H1 (cell line): ENCODE measurements at regions not wholly inside any gene's neighbourhood (a gene's known extent, or its start where the extent isn't known, plus 50 kb on each side); places are given as distances from the start of the nearest gene placed in this dataset.

ENCODE experiments used
- CTCF ChIA-PET: fragments of 300-600 bp; sonication (Branson Sonifier 250); formaldehyde crosslinking; loops from one replicate; lab custom pipeline; 2021; ENCODE audit not compliant: partially characterized antibody; lab: Charles Lee
- POLR2A ChIA-PET: fragments of 300-600 bp; sonication (Branson Sonifier 250); formaldehyde crosslinking; loops from one replicate; lab custom pipeline; 2021; ENCODE audit warnings: inconsistent platforms; ENCODE audit not compliant: partially characterized antibody; lab: Charles Lee
- DNase-seq, 2 experiments: peaks; one replicate each; pipeline versions ENCODE4 v3.0.0 to v3.0.0-alpha.2; 2010 to 2022; ENCODE audit warnings: low spot score in 2 of 2, low read depth in 1 of 2, mixed read lengths in 1 of 2
- FAIRE-seq: peaks from 2 replicates; lab custom pipeline; 2011; peaks lifted over from hg19 to GRCh38; lab: Jason Lieb, UNC
- H2AFZ ChIP-seq: 2 replicates; pipeline ENCODE4 v1.8.1; 2012; ENCODE audit warnings: low read length, inconsistent platforms
- H2AK5ac ChIP-seq: 2 replicates; pipeline ENCODE4 v1.6.1; 2013; ENCODE audit warnings: low read depth, low read length
- H2BK120ac ChIP-seq: replicated peaks from 2 replicates; pipeline ENCODE3; 2013; ENCODE audit warnings: low read depth, low read length, inconsistent platforms
- H2BK12ac ChIP-seq: 2 replicates; pipeline ENCODE4 v1.6.1; 2013; ENCODE audit warnings: low read depth, low read length
- H2BK15ac ChIP-seq: 2 replicates; pipeline ENCODE4 v1.6.1; 2013; ENCODE audit warnings: low read length
- H2BK20ac ChIP-seq: 2 replicates; pipeline ENCODE4 v1.6.1; 2013; ENCODE audit warnings: low read length
- H2BK5ac ChIP-seq: 2 replicates; pipeline ENCODE4 v1.6.1; 2013; ENCODE audit warnings: low read depth, low read length
- H3K14ac ChIP-seq: 2 replicates; pipeline ENCODE4 v1.6.1; 2013; ENCODE audit warnings: inconsistent platforms; ENCODE audit not compliant: insufficient read length
- H3K18ac ChIP-seq: 2 replicates; pipeline ENCODE4 v1.6.1; 2013; ENCODE audit warnings: low read length; ENCODE audit errors: extremely low read depth
- H3K23ac ChIP-seq: 2 replicates; pipeline ENCODE4 v1.6.1; 2013; ENCODE audit warnings: inconsistent platforms; ENCODE audit not compliant: insufficient read length
- H3K23me2 ChIP-seq: 2 replicates; pipeline ENCODE4 v1.6.1; 2013; ENCODE audit warnings: low read depth, low read length
- H3K27ac ChIP-seq: 2 replicates; pipeline ENCODE4 v1.6.1; 2011; ENCODE audit warnings: low read depth, low read length, inconsistent platforms
- H3K27me3 ChIP-seq, 4 experiments: replicated peaks in 1 of 4; 1 replicate in 1 of 4; 2 replicates in 3 of 4; pipeline versions ENCODE4 v1.6.1 to v1.8.1; 2011 to 2013; ENCODE audit warnings: low read length in 3 of 4, mild to moderate bottlenecking in 3 of 4, inconsistent platforms in 2 of 4, mixed read lengths in 2 of 4, moderate library complexity in 1 of 4; ENCODE audit not compliant: control insufficient read depth in 3 of 4, insufficient read depth in 3 of 4; ENCODE audit errors: extremely low read depth in 1 of 4
- H3K36me3 ChIP-seq, 4 experiments: 2 replicates each; pipeline versions ENCODE4 v1.6.1 to v1.8.1; 2011 to 2013; ENCODE audit warnings: mild to moderate bottlenecking in 4 of 4, low read length in 3 of 4, moderate library complexity in 2 of 4, control low read depth in 1 of 4, inconsistent platforms in 1 of 4; ENCODE audit not compliant: insufficient read depth in 4 of 4, control insufficient read depth in 2 of 4
- H3K4ac ChIP-seq: replicated peaks from 2 replicates; pipeline ENCODE3; 2013; ENCODE audit warnings: low read length, low read depth, mixed read lengths, inconsistent platforms; ENCODE audit not compliant: insufficient read length
- H3K4me1 ChIP-seq, 4 experiments: replicated peaks in 1 of 4; 1 replicate in 1 of 4; 2 replicates in 3 of 4; pipeline versions ENCODE4 v1.6.1 to v1.8.1; 2011 to 2013; ENCODE audit warnings: low read length in 3 of 4, inconsistent platforms in 2 of 4, mixed read lengths in 1 of 4; ENCODE audit not compliant: insufficient read depth in 4 of 4, control insufficient read depth in 3 of 4
- H3K4me2 ChIP-seq, 2 experiments: 2 replicates each; pipeline versions ENCODE4 v1.6.1 to v1.8.1; 2011 to 2013; ENCODE audit warnings: low read depth in 2 of 2, low read length in 2 of 2, control low read depth in 1 of 2, inconsistent platforms in 1 of 2, mild to moderate bottlenecking in 1 of 2; ENCODE audit not compliant: insufficient read depth in 1 of 2
- H3K4me3 ChIP-seq, 4 experiments: fragments of 200-600, 300-600 bp in 1 of 4; sonication (generic), shearing (Covaris generic), sonication (Bioruptor Twin) in 1 of 4; 2 replicates each; pipeline versions ENCODE4 v1.5.1 to v1.8.1; 2011 to 2016; ENCODE audit warnings: low read length in 4 of 4, low read depth in 3 of 4, control low read depth in 2 of 4, inconsistent platforms in 2 of 4, mild to moderate bottlenecking in 2 of 4, mixed read lengths in 1 of 4, moderate library complexity in 1 of 4; ENCODE audit not compliant: insufficient read depth in 2 of 4; ENCODE audit errors: extremely low read depth in 1 of 4
- H3K56ac ChIP-seq: replicated peaks from 2 replicates; pipeline ENCODE3; 2013; ENCODE audit warnings: low read depth, mild to moderate bottlenecking, mixed read lengths, low read length, inconsistent platforms; ENCODE audit not compliant: insufficient read length
- H3K79me1 ChIP-seq: 2 replicates; pipeline ENCODE4 v1.6.1; 2013; ENCODE audit warnings: low read depth, low read length, control low read depth
- H3K79me2 ChIP-seq, 2 experiments: 2 replicates each; pipeline versions ENCODE4 v1.6.1 to v1.8.1; 2012 to 2013; ENCODE audit warnings: low read length in 2 of 2, mild to moderate bottlenecking in 2 of 2, inconsistent platforms in 1 of 2; ENCODE audit not compliant: insufficient read depth in 2 of 2, control insufficient read depth in 1 of 2
- H3K9ac ChIP-seq, 4 experiments: replicated peaks in 1 of 4; 1 replicate in 1 of 4; 2 replicates in 3 of 4; pipeline versions ENCODE4 v1.6.1 to v1.8.1; 2011 to 2013; ENCODE audit warnings: low read depth in 3 of 4, low read length in 3 of 4, control low read depth in 2 of 4, mild to moderate bottlenecking in 2 of 4, moderate library complexity in 2 of 4, inconsistent platforms in 1 of 4; ENCODE audit errors: extremely low read depth in 1 of 4
- H3K9me3 ChIP-seq, 2 experiments: 2 replicates each; pipeline versions ENCODE4 v1.6.1 to v1.8.1; 2012 to 2013; ENCODE audit warnings: mild to moderate bottlenecking in 2 of 2, moderate library complexity in 2 of 2, control low read depth in 1 of 2, inconsistent platforms in 1 of 2, low read depth in 1 of 2, low read length in 1 of 2, mixed read lengths in 1 of 2; ENCODE audit not compliant: insufficient read depth in 2 of 2
- H4K20me1 ChIP-seq, 2 experiments: replicated peaks in 1 of 2; 2 replicates each; pipeline versions ENCODE3 to v1.8.1; 2011 to 2013; ENCODE audit warnings: inconsistent platforms in 2 of 2, low read length in 2 of 2, mild to moderate bottlenecking in 1 of 2; ENCODE audit not compliant: insufficient read depth in 2 of 2, control insufficient read depth in 1 of 2
- H4K5ac ChIP-seq: 2 replicates; pipeline ENCODE4 v1.6.1; 2013; ENCODE audit warnings: low read length, low read depth, mixed read lengths, inconsistent platforms; ENCODE audit not compliant: insufficient read length
- H4K8ac ChIP-seq: 2 replicates; pipeline ENCODE4 v1.8.0; 2013; ENCODE audit warnings: mild to moderate bottlenecking, moderate library complexity, low read length, inconsistent platforms; ENCODE audit not compliant: insufficient read depth; ENCODE audit errors: extremely low read depth
- H4K91ac ChIP-seq: replicated peaks from 2 replicates; pipeline ENCODE3; 2013; ENCODE audit warnings: low read length, mixed read lengths, inconsistent platforms; ENCODE audit not compliant: insufficient read length
- CBX5 ChIP-seq: fragments of 300-800, 300-1000 bp; sonication (generic); IDR thresholded peaks from 2 replicates; pipeline ENCODE4 v1.7.1; 2016; ENCODE audit warnings: antibody characterized with exemption, low read length, low read depth
- CBX8 ChIP-seq: fragments of 300-800, 300-1000 bp; sonication (generic); IDR thresholded peaks from 2 replicates; pipeline ENCODE4 v1.7.1; 2016; ENCODE audit warnings: low read depth, low read length, borderline replicate concordance
- EZH2 ChIP-seq: fragments of 200-600 bp; sonication (generic); IDR thresholded peaks from 2 replicates; pipeline ENCODE4 v1.7.1; 2012; ENCODE audit warnings: low read depth, mild to moderate bottlenecking, moderate library complexity, low read length, inconsistent platforms; ENCODE audit not compliant: severe bottlenecking
- HDAC6 ChIP-seq: IDR thresholded peaks from one replicate; pipeline ENCODE4 v1.7.1; 2012; ENCODE audit warnings: low read depth, mild to moderate bottlenecking, inconsistent platforms, low read length, moderate library complexity
- KDM1A ChIP-seq: fragments of 200-600, 300-600 bp; sonication (generic); IDR thresholded peaks from 2 replicates; pipeline ENCODE4 v1.7.1; 2016; ENCODE audit warnings: mild to moderate bottlenecking, low read length, borderline replicate concordance
- KDM4A ChIP-seq: IDR thresholded peaks from one replicate; pipeline ENCODE4 v1.7.1; 2012; ENCODE audit warnings: low read depth, mild to moderate bottlenecking, moderate library complexity, low read length, inconsistent platforms; ENCODE audit not compliant: severe bottlenecking
- NANOG ChIP-seq: IDR thresholded peaks from 2 replicates; pipeline ENCODE4 v1.6.1; 2011; ENCODE audit warnings: low read length, low read depth, mild to moderate bottlenecking, inconsistent platforms; ENCODE audit not compliant: insufficient read depth, poor library complexity, severe bottlenecking
- SIRT6 ChIP-seq: IDR thresholded peaks from one replicate; pipeline ENCODE4 v1.7.1; 2012; ENCODE audit warnings: low read length, inconsistent platforms
- SP2 ChIP-seq: IDR thresholded peaks from 2 replicates; pipeline ENCODE4 v1.6.1; 2012; ENCODE audit warnings: mild to moderate bottlenecking, low read length, inconsistent platforms
- USF2 ChIP-seq: IDR thresholded peaks from 2 replicates; pipeline ENCODE4 v1.6.1; 2011; ENCODE audit warnings: low read length, improper control_type of control experiment
- WGBS, 2 experiments: shearing (Covaris generic) in 1 of 2; methylation state at CpG; one replicate each; pipeline versions ENCODE4 v1.1.6 to v1.1.7; 2013 to 2015; ENCODE audit warnings: low lambda C conversion rate in 2 of 2, mixed read lengths in 2 of 2, inconsistent platforms in 1 of 2, low coverage in 1 of 2, missing lambda C conversion rate in 1 of 2; ENCODE audit not compliant: insufficient replicate concordance in 2 of 2, insufficient coverage in 1 of 2, insufficient read length in 1 of 2; ENCODE audit errors: extremely low coverage in 1 of 2, missing lambda C conversion rate in 1 of 2; 5-methylcytosine and 5-hydroxymethylcytosine counted together

GRCh38 chr2:12087175-12087574, 340.7 kb downstream of the LPIN1 start:
- no peak overlapping the region for H3K9ac ChIP-seq
- no peaks in the 10 kb centered on the region for H3K27me3 ChIP-seq
- FAIRE-seq (no peak), DNase-seq (no peak)
- no peak overlapping the region for H2BK15ac ChIP-seq
- H3K4ac ChIP-seq = no peak overlapping the region
- H4K20me1 ChIP-seq = no peaks in the 10 kb centered on the region
- H3K36me3 ChIP-seq = no peaks in the 10 kb centered on the region
- H3K79me2 ChIP-seq = no peaks in the 10 kb centered on the region
- no peak overlapping the region for H4K8ac ChIP-seq
- ChIA-PET POLR2A (no interaction called here), CTCF (interaction anchor here (1.0 kb wide), 2 partner anchors 9 to 258 kb away, joined by 3 read pairs; no protein-coding TSS in a partner anchor)
- H3K27ac ChIP-seq = no peak overlapping the region
- no peaks in the 10 kb centered on the region for H3K23me2 ChIP-seq
- no peak overlapping the region for H2BK5ac ChIP-seq
- H4K5ac ChIP-seq = no peak overlapping the region
- no peak overlapping the region for H3K14ac ChIP-seq
- H2BK120ac ChIP-seq = no peak overlapping the region
- WGBS, 2 experiments = 82% methylated on average over 2 of the region's 2 CpGs; no CpG with 5 or more reads in 1 of the 2 experiments
- no peak for TF ChIP-seq HDAC6
- TF ChIP-seq CBX5 = no peak
- TF ChIP-seq KDM1A = no peak
- no peak for TF ChIP-seq SIRT6
- no peak for TF ChIP-seq KDM4A
- no peak for TF ChIP-seq NANOG
- no peak for TF ChIP-seq CBX8
- TF ChIP-seq USF2 = no peak
- no peak for TF ChIP-seq SP2
- no peak for TF ChIP-seq EZH2
- no peak overlapping the region for H3K23ac ChIP-seq
- no peak overlapping the region for H2AK5ac ChIP-seq
- no peak overlapping the region for H2BK12ac ChIP-seq
- H3K9me3 ChIP-seq = no peaks in the 10 kb centered on the region; a peak in 1 of 4 replicates
- H3K56ac ChIP-seq = no peak overlapping the region
- H3K4me3 ChIP-seq = no peak overlapping the region
- H3K4me1 ChIP-seq = peaks cover 0 to 18% (median 12%) of the 10 kb centered on the region in 4 experiments; a peak in 5 of 7 replicates
- no peak overlapping the region for H4K91ac ChIP-seq
- no peak overlapping the region; the same call in 1 of the 2 replicates for H2BK20ac ChIP-seq
- no peaks in the 10 kb centered on the region for H3K79me1 ChIP-seq
- H3K4me2 ChIP-seq = no peak overlapping the region
- H3K18ac ChIP-seq = no peak overlapping the region
- no peak overlapping the region for H2AFZ ChIP-seq
